SK-N-SH (cell line): ENCODE measurements at regions not wholly inside any gene's neighbourhood (a gene's known extent, or its start where the extent isn't known, plus 50 kb on each side); places are given as distances from the start of the nearest gene placed in this dataset.

Experiments used
- CTCF ChIA-PET: fragments of 300-600, 350-600 bp; formaldehyde crosslinking; extraction: SDS; loops from one replicate; lab custom pipeline; 2021; lab: Yijun Ruan, JAX
- POLR2A ChIA-PET: fragments of 350-600 bp; sonication (Branson Sonifier 250); formaldehyde crosslinking; extraction: SDS; loops from one replicate; lab custom pipeline; 2020; ENCODE audit warnings: antibody characterized with exemption, inconsistent platforms; lab: Yijun Ruan, JAX
- DNase-seq: peaks from one replicate; pipeline ENCODE4 v3.0.0; 2012
- H2AFZ ChIP-seq: fragments of 200-600 bp; sonication (generic); 2 replicates; pipeline ENCODE4 v1.8.1; 2016; ENCODE audit warnings: antibody characterized with exemption, mild to moderate bottlenecking, low read depth
- H3F3A ChIP-seq: fragments of 200-600 bp; sonication (generic); replicated peaks from 2 replicates; pipeline ENCODE3; 2016; ENCODE audit warnings: antibody characterized with exemption, mild to moderate bottlenecking; ENCODE audit not compliant: insufficient read depth
- H3K27ac ChIP-seq, 2 experiments: fragments of 200-500 bp in 1 of 2; fragments of 200-600 bp in 1 of 2; sonication (Bioruptor generic) in 1 of 2; sonication (generic), shearing (Covaris generic) in 1 of 2; 2 replicates each; pipeline versions ENCODE4 v1.5.1 to v1.6.1; 2014 to 2016; ENCODE audit warnings: low read depth in 2 of 2, inconsistent platforms in 1 of 2, low read length in 1 of 2, mild to moderate bottlenecking in 1 of 2, mixed read lengths in 1 of 2
- H3K27me3 ChIP-seq: fragments of 200-600 bp; sonication (generic), shearing (Covaris generic); 2 replicates; pipeline ENCODE4 v1.6.1; 2016; ENCODE audit warnings: mixed run types; ENCODE audit not compliant: insufficient read depth
- H3K36me3 ChIP-seq, 2 experiments: fragments of 200-500 bp in 1 of 2; fragments of 200-600 bp in 1 of 2; sonication (Bioruptor generic) in 1 of 2; sonication (generic) in 1 of 2; replicated peaks in 1 of 2; 2 replicates each; pipeline versions ENCODE3 to v1.5.1; 2014 to 2016; ENCODE audit warnings: low read length in 1 of 2, mild to moderate bottlenecking in 1 of 2; ENCODE audit not compliant: insufficient read depth in 2 of 2, control insufficient read depth in 1 of 2
- H3K4me1 ChIP-seq, 2 experiments: fragments of 200-500 bp in 1 of 2; fragments of 200-600 bp in 1 of 2; sonication (Bioruptor generic) in 1 of 2; sonication (generic), shearing (Covaris generic) in 1 of 2; 2 replicates each; pipeline versions ENCODE4 v1.5.1 to v1.6.1; 2014 to 2016; ENCODE audit warnings: low read depth in 1 of 2, low read length in 1 of 2, mixed run types in 1 of 2; ENCODE audit not compliant: insufficient read depth in 2 of 2, control insufficient read depth in 1 of 2
- H3K4me2 ChIP-seq: fragments of 200-600 bp; sonication (generic), shearing (Covaris generic); 2 replicates; pipeline ENCODE4 v1.6.1; 2017; ENCODE audit warnings: mixed run types
- H3K4me3 ChIP-seq, 2 experiments: fragments of 200-500 bp in 1 of 2; fragments of 200-600 bp in 1 of 2; sonication (Bioruptor generic) in 1 of 2; sonication (generic), shearing (Covaris generic) in 1 of 2; 2 replicates each; pipeline versions ENCODE4 v1.5.1 to v1.8.1; 2014 to 2016; ENCODE audit warnings: low read depth in 2 of 2, inconsistent platforms in 1 of 2, low read length in 1 of 2, mild to moderate bottlenecking in 1 of 2, mixed read lengths in 1 of 2, moderate library complexity in 1 of 2
- H3K79me2 ChIP-seq: fragments of 200-600 bp; sonication (generic); 2 replicates; pipeline ENCODE4 v1.8.1; 2017; ENCODE audit warnings: mild to moderate bottlenecking; ENCODE audit not compliant: insufficient read depth
- H3K9ac ChIP-seq: fragments of 200-600 bp; sonication (generic); 2 replicates; pipeline ENCODE4 v1.6.1; 2017; ENCODE audit warnings: mixed run types
- H3K9me2 ChIP-seq: fragments of 200-600 bp; sonication (generic); 2 replicates; pipeline ENCODE4 v1.6.1; 2017; ENCODE audit warnings: mixed run types
- H3K9me3 ChIP-seq: fragments of 200-600 bp; sonication (generic); 2 replicates; pipeline ENCODE4 v1.6.1; 2017; ENCODE audit warnings: mixed run types, mild to moderate bottlenecking, moderate library complexity
- H4K20me1 ChIP-seq: fragments of 200-600 bp; sonication (generic); 2 replicates; pipeline ENCODE4 v1.6.1; 2017; ENCODE audit warnings: mild to moderate bottlenecking, mixed run types; ENCODE audit not compliant: insufficient read depth
- CHD2 ChIP-seq: fragments of 150-350 bp; IDR thresholded peaks from 2 replicates; pipeline ENCODE4 v1.6.1; 2018; ENCODE audit warnings: low read length; ENCODE audit not compliant: partially characterized antibody
- ELF1 ChIP-seq: IDR thresholded peaks from 2 replicates; pipeline ENCODE4 v1.4.0; 2012
- EP300 ChIP-seq, 2 experiments: IDR thresholded peaks; 2 replicates each; pipeline versions ENCODE4 v1.4.0 to v1.6.1; 2012; ENCODE audit warnings: borderline replicate concordance in 1 of 2, low read depth in 1 of 2, low read length in 1 of 2
- FOSL2 ChIP-seq: IDR thresholded peaks from 2 replicates; pipeline ENCODE4 v1.4.0; 2012; ENCODE audit warnings: low read depth, mild to moderate bottlenecking, moderate library complexity, borderline replicate concordance
- FOXJ3 ChIP-seq: sonication (generic); formaldehyde crosslinking; IDR thresholded peaks from 2 replicates; pipeline ENCODE4 v1.5.1; 2020; ENCODE audit warnings: mild to moderate bottlenecking, missing genetic modification reagents
- GABPA ChIP-seq: IDR thresholded peaks from 2 replicates; pipeline ENCODE4 v1.4.0; 2012; ENCODE audit warnings: low read depth, mild to moderate bottlenecking
- GATA2 ChIP-seq: sonication (generic); formaldehyde crosslinking; IDR thresholded peaks from 2 replicates; pipeline ENCODE4 v1.5.0; 2020; ENCODE audit warnings: mild to moderate bottlenecking, missing genetic modification reagents
- JUND ChIP-seq: IDR thresholded peaks from 2 replicates; pipeline ENCODE4 v1.4.0; 2012
- MEF2A ChIP-seq: IDR thresholded peaks from 2 replicates; pipeline ENCODE4 v1.4.0; 2012; ENCODE audit warnings: low read depth, borderline replicate concordance
- NRF1 ChIP-seq: IDR thresholded peaks from 2 replicates; pipeline ENCODE4 v1.6.1; 2012; ENCODE audit warnings: low read depth, mild to moderate bottlenecking, low read length
- RCOR1 ChIP-seq: fragments of 150-350 bp; IDR thresholded peaks from 2 replicates; pipeline ENCODE4 v1.6.1; 2017; ENCODE audit warnings: antibody characterized with exemption, low read length
- RXRA ChIP-seq: IDR thresholded peaks from 2 replicates; pipeline ENCODE4 v1.4.0; 2012; ENCODE audit warnings: low read depth, mild to moderate bottlenecking, borderline replicate concordance
- TAF1 ChIP-seq: IDR thresholded peaks from 2 replicates; pipeline ENCODE4 v1.6.1; 2012; ENCODE audit warnings: low read depth, mild to moderate bottlenecking, low read length, moderate library complexity, borderline replicate concordance
- TCF12 ChIP-seq: IDR thresholded peaks from 2 replicates; pipeline ENCODE4 v1.4.0; 2012
- TEAD4 ChIP-seq: IDR thresholded peaks from 2 replicates; pipeline ENCODE4 v1.4.0; 2012; ENCODE audit warnings: mild to moderate bottlenecking, borderline replicate concordance; ENCODE audit not compliant: insufficient read depth
- YY1 ChIP-seq: IDR thresholded peaks from 2 replicates; pipeline ENCODE4 v1.4.0; 2012; ENCODE audit warnings: low read depth, mild to moderate bottlenecking
- WGBS: methylation state at CpG from one replicate; pipeline ENCODE4 v1.1.6; 2017; ENCODE audit warnings: low lambda C conversion rate; 5-methylcytosine and 5-hydroxymethylcytosine counted together
- TF ChIP-seq, protein P1 (sequence below): IDR thresholded peaks from 2 replicates; pipeline ENCODE4 v1.4.0; 2012; ENCODE audit warnings: low read depth
- TF ChIP-seq, protein P2 (sequence below): IDR thresholded peaks from 2 replicates; pipeline ENCODE4 v1.4.0; 2012; ENCODE audit warnings: low read depth, borderline replicate concordance

GRCh38 chr7:15836651-15837050 lies 150.2 kb upstream of the MEOX2 start:
- Histone ChIP-seq H3K79me2 (no peaks in the 10 kb centered on the region), H3K36me3 (no peaks in the 10 kb centered on the region), H4K20me1 (no peaks in the 10 kb centered on the region), H3K4me1 (no peaks in the 10 kb centered on the region; a peak in 1 of 4 replicates), H3F3A (no peaks in the 10 kb centered on the region), H3K9me2 (peaks cover 5% of the 10 kb centered on the region; the same call in 1 of the 2 replicates), H3K9ac (no peak overlapping the region), H3K9me3 (no peaks in the 10 kb centered on the region; the same call in 1 of the 2 replicates), H3K27me3 (no peaks in the 10 kb centered on the region), H2AFZ (no peak overlapping the region), H3K27ac (no peak overlapping the region), H3K4me2 (no peak overlapping the region), H3K4me3 (no peak overlapping the region)
- ChIA-PET POLR2A (no interaction called here), CTCF (no interaction called here)
- TF ChIP-seq FOXJ3 (CRISPR knock-in tag), result no peak
- TF ChIP-seq MEF2A, result no peak
- TF ChIP-seq, protein P1, sequence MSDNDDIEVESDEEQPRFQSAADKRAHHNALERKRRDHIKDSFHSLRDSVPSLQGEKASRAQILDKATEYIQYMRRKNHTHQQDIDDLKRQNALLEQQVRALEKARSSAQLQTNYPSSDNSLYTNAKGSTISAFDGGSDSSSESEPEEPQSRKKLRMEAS, result no peak
- TF ChIP-seq GATA2, result no peak
- TF ChIP-seq TCF12, result no peak
- TF ChIP-seq FOSL2, result no peak
- TF ChIP-seq EP300 (IDR thresholded peaks at IDR 0.05; ENCODE audit: borderline replicate concordance in 1 of 2, low read depth in 1 of 2, low read length in 1 of 2), result no peak
- TF ChIP-seq TAF1, result no peak
- no peak for TF ChIP-seq RXRA
- TF ChIP-seq YY1, result no peak
- TF ChIP-seq ELF1, result no peak
- no peak for TF ChIP-seq CHD2
- TF ChIP-seq RCOR1, result no peak
- TF ChIP-seq, protein P2, sequence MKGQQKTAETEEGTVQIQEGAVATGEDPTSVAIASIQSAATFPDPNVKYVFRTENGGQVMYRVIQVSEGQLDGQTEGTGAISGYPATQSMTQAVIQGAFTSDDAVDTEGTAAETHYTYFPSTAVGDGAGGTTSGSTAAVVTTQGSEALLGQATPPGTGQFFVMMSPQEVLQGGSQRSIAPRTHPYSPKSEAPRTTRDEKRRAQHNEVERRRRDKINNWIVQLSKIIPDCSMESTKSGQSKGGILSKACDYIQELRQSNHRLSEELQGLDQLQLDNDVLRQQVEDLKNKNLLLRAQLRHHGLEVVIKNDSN, result no peak
- no peak for TF ChIP-seq JUND
- no peak for DNase-seq
- 8% methylated on average over 2 of the region's 2 CpGs for WGBS

GRCh38 chr7:15836041-15836440 lies 149.6 kb upstream of the MEOX2 start:
- H3K4me2 ChIP-seq, result no peak overlapping the region
- no peaks in the 10 kb centered on the region for H3K36me3 ChIP-seq
- peaks cover 5% of the 10 kb centered on the region; the same call in 1 of the 2 replicates for H3K9me2 ChIP-seq
- no peaks in the 10 kb centered on the region; the same call in 1 of the 2 replicates for H3K9me3 ChIP-seq
- H2AFZ ChIP-seq, result no peak overlapping the region
- no peaks in the 10 kb centered on the region for H3K27me3 ChIP-seq
- POLR2A ChIA-PET, result no interaction called here
- H3K9ac ChIP-seq, result no peak overlapping the region
- no peaks in the 10 kb centered on the region for H3K79me2 ChIP-seq
- H3K4me3 ChIP-seq, result no peak overlapping the region
- WGBS, result 44% methylated on average over 4 of the region's 4 CpGs
- CTCF ChIA-PET, result interaction anchor here (1.4 kb wide), 1 partner anchor 115 kb away, joined by 3 read pairs; no protein-coding TSS in a partner anchor
- H4K20me1 ChIP-seq, result no peaks in the 10 kb centered on the region
- TF ChIP-seq NRF1 (no peak), TEAD4 (no peak), GABPA (no peak), RCOR1 (no peak)
- no peaks in the 10 kb centered on the region for H3F3A ChIP-seq
- H3K27ac ChIP-seq, result no peak overlapping the region
- DNase-seq, result no peak
- no peaks in the 10 kb centered on the region; a peak in 1 of 4 replicates for H3K4me1 ChIP-seq
